Activated CD4-positive, alpha-beta T cell treated with anti-CD3 and anti-CD28 coated beads, Interleukin-2, amount 10 ng/mL, durations not matched to agents 24 days and 14 days (primary cell): ENCODE measurements at regions not wholly inside any gene's neighbourhood (a gene's known extent, or its start where the extent isn't known, plus 50 kb on each side); places are given as distances from the start of the nearest gene placed in this dataset.

ENCODE experiments used
- DNase-seq: peaks from one replicate; pipeline ENCODE4 v3.0.0; 2022
- H3K27ac Mint-ChIP-seq: one replicate; pipeline ENCODE4 v1.8.0; 2022; ENCODE audit warnings: mild to moderate bottlenecking, mixed read lengths
- H3K27me3 Mint-ChIP-seq: one replicate; pipeline ENCODE4 v1.8.0; 2022; ENCODE audit warnings: mixed read lengths
- H3K36me3 Mint-ChIP-seq: one replicate; pipeline ENCODE4 v1.8.0; 2022; ENCODE audit warnings: low read depth, mild to moderate bottlenecking, mixed read lengths
- H3K4me1 Mint-ChIP-seq: one replicate; pipeline ENCODE4 v1.8.0; 2021; ENCODE audit warnings: mixed read lengths
- H3K4me3 Mint-ChIP-seq: one replicate; pipeline ENCODE4 v1.8.0; 2022; ENCODE audit warnings: mild to moderate bottlenecking, moderate library complexity, mixed read lengths
- H3K9me3 Mint-ChIP-seq: one replicate; pipeline ENCODE4 v1.8.0; 2021; ENCODE audit warnings: mixed read lengths
- intact Hi-C: fragments of 100-400 bp; cut with micrococcal nuclease; formaldehyde crosslinking; loops from one replicate; pipeline ENCODE4 v1.15.1; 2023

DNA sequence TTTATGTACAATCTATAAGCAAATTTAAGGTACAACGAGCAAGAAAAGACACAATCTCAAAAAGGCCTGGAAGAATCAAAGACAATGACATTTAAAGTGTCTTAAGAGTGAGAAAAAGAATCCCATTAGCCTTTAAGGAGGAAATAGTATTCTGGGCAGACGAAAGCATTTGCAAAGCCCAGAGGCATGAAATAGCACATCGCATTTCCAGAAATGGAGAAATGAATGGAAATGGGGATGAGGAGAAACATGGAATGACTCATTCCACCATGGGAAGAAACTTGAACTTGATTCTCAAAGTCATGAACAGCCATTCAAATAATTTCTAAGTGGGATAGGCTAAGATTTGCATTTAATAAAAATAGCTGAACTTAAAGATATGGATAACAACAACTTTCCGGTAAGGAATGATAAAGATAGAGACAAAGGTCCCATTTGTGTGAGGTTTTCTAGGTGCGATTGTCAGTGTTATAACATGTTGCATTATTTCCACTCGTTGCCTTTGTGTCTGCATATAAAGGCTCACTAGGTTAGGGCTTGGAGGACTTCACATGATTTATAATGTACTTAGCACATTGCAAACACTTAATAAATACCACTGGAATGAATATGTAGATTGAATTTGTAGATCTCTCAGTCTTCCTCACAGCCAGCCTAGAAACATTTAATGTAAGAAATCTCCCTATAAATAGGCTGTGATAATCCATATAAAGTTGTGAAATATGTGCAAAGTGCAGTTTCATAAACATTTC lies 310.3 kb upstream of the KLF6 start:
- H3K27ac Mint-ChIP-seq, result no peak overlapping the region
- no peak overlapping the region for H3K4me3 Mint-ChIP-seq
- H3K4me1 Mint-ChIP-seq, result no peaks in the 10 kb centered on the region

GRCh38 chr10:4094751-4095150 lies 309.7 kb upstream of the KLF6 start:
- Mint-ChIP-seq H3K36me3 (no peaks in the 10 kb centered on the region), H3K27ac (no peak overlapping the region), H3K9me3 (peaks cover 3% of the 10 kb centered on the region), H3K4me3 (no peak overlapping the region), H3K4me1 (no peaks in the 10 kb centered on the region), H3K27me3 (peaks cover 4% of the 10 kb centered on the region)
- intact Hi-C loops, result no loop called here
- DNase-seq, result no peak

More for the DNA sequence above, 310.3 kb upstream of the KLF6 start:
- Mint-ChIP-seq H3K27me3 (peaks cover 4% of the 10 kb centered on the region), H3K36me3 (no peaks in the 10 kb centered on the region), H3K9me3 (peaks cover 3% of the 10 kb centered on the region)
- DNase-seq, result no peak
- intact Hi-C loops, result no loop called here

GRCh38 chr10:4093438-4093837 lies 308.4 kb upstream of the KLF6 start:
- intact Hi-C loops, result no loop called here
- Mint-ChIP-seq H3K27me3 (peaks cover 4% of the 10 kb centered on the region), H3K9me3 (peaks cover 3% of the 10 kb centered on the region), H3K4me3 (no peak overlapping the region), H3K4me1 (peaks cover 1% of the 10 kb centered on the region), H3K27ac (no peak overlapping the region), H3K36me3 (no peaks in the 10 kb centered on the region)
- DNase-seq, result peak; percentile 42

- intact Hi-C loops, result no loop called here
- H3K27me3 Mint-ChIP-seq, result no peaks in the 10 kb centered on the region
- H3K27ac Mint-ChIP-seq, result no peak overlapping the region
- peaks cover 2% of the 10 kb centered on the region for H3K36me3 Mint-ChIP-seq
- no peak for DNase-seq
- peaks cover 5% of the 10 kb centered on the region for H3K4me1 Mint-ChIP-seq
- H3K9me3 Mint-ChIP-seq, result peaks cover 12% of the 10 kb centered on the region
- H3K4me3 Mint-ChIP-seq, result no peak overlapping the region
Observed at GRCh38 chr10:4088354-4089066, 303.5 kb upstream of the KLF6 start.

DNA sequence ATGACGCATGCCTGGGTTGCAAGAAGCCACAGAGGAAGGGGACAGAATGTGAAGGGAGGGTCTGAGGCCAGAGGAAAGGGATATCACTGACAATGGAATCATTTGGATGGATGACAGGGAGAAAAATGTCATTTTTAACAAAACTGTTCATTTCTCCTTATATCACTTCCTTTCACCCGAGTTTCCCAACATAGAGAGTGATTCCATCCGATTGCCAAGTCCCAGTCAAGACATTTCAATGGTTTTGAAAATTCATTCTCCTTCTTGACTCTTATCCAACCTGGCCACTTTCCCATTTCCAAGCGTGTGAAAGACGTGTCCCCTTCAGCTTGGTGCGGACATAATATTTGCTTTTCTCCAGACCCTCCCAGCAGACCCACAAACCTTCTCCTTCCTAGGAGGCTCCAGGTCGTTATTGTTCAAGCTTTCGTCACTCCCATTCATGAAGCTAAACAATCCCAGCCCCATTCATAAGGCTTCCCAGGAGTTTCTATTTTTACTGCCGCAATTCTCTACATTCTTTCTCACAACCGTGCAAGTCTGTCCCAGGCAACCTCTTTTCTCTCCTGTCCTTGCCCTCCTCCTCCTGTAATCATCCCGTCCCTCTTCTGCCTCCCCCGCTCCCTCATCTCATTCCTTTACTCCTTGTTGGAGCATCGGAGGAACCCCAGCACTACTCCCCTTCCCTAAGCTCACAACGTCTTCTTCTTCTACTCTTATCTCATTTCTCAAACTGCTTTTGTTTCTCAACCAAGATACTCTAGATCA lies 301.3 kb upstream of the KLF6 start:
- intact Hi-C loops, result no loop called here
- H3K9me3 Mint-ChIP-seq, result peaks cover 13% of the 10 kb centered on the region

DNA sequence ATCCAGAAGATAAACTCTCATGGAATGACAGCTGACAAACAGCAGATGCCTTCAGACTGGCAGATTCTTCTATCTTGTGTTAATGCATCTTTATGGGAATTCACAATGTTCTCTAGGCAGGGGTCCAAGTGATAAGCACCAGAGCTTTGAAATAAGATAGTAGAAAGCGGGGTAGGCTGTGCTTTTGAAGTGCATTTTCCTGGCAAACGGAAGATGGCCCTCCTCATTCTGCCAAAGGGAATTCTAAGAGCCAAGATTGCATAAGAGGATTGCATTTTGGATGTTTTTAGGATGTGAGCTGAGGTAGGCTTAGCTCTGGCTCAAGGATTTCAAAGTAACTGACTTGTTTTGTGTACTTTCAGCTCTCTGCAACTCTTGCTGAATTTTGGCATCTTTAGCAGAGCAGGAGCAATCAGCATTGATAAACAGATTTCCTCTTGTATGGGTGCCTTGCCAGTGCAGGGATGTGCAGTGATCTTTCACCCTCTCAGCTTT lies 298.5 kb upstream of the KLF6 start:
- Mint-ChIP-seq H3K27me3 (no peaks in the 10 kb centered on the region), H3K27ac (no peak overlapping the region), H3K9me3 (peaks cover 19% of the 10 kb centered on the region), H3K4me1 (peaks cover 32% of the 10 kb centered on the region), H3K36me3 (peaks cover 2% of the 10 kb centered on the region), H3K4me3 (no peak overlapping the region)
- no peak for DNase-seq
- intact Hi-C loops, result no loop called here

More for the DNA sequence above, 301.3 kb upstream of the KLF6 start:
- Mint-ChIP-seq H3K27me3 (no peaks in the 10 kb centered on the region), H3K4me3 (no peak overlapping the region), H3K27ac (no peak overlapping the region), H3K4me1 (peaks cover 14% of the 10 kb centered on the region), H3K36me3 (peaks cover 2% of the 10 kb centered on the region)
- DNase-seq, result no peak

GRCh38 chr10:4082861-4083260 lies 297.9 kb upstream of the KLF6 start:
- H3K4me3 Mint-ChIP-seq, result no peak overlapping the region
- no peaks in the 10 kb centered on the region for H3K36me3 Mint-ChIP-seq
- no peaks in the 10 kb centered on the region for H3K27me3 Mint-ChIP-seq
- H3K27ac Mint-ChIP-seq, result no peak overlapping the region
- H3K9me3 Mint-ChIP-seq, result peaks cover 16% of the 10 kb centered on the region
- no peak for DNase-seq
- intact Hi-C loops, result no loop called here
- peaks cover 29% of the 10 kb centered on the region for H3K4me1 Mint-ChIP-seq

DNA sequence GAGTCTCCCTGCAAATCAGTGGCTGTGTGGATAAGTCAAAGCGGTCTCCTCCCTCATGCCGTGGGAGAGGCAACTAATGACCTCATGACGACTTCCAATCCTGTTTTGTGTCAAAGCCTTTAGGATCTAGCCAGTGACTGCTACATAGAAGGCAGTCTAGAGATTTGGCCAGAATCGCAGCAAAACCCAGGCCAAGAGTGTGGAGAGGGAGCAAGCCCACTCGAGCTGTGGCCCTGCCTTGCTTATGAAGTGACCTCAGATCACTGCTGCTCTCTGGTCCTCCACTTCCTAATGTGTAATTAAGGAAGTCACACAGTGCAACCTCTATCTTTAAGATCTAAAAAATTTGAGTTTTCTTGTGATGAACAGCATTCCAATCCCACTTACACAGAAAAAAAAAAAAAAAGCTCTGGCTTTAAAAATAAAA lies 296.7 kb upstream of the KLF6 start:
- Mint-ChIP-seq H3K4me3 (no peak overlapping the region), H3K27ac (no peak overlapping the region), H3K4me1 (peaks cover 36% of the 10 kb centered on the region), H3K9me3 (peaks cover 15% of the 10 kb centered on the region), H3K27me3 (no peaks in the 10 kb centered on the region), H3K36me3 (no peaks in the 10 kb centered on the region)
- intact Hi-C loops, result no loop called here
- DNase-seq, result no peak

DNA sequence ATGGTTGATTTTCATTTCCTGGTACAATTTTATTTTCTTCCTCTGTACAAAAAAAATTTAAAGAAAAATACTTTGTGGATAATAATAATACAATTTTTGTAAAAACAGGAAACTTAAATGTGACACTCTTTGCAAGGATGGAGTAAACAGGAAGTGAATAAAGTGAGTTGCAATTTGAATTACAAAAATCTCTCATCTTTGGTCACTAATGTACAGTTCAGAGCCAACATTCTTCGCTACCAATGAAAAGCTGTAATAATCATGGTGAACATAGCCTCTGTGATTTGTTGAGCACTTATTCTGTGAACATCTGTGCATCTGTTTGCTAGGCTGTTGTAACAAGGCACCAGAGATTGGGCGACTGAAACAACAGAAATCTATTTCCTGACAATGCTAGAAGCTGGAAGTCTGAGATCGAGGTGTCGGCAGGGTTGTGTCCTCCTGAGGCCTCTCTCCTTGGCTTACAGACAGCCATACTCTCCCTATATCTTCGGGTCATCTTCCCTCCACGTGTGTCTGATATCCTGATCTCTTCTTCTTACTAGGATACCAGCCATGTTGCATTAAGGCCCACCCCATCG lies 295.3 kb upstream of the KLF6 start:
- Mint-ChIP-seq H3K36me3 (no peaks in the 10 kb centered on the region), H3K9me3 (peaks cover 10% of the 10 kb centered on the region), H3K27ac (peak overlapping the region; percentile 54), H3K4me3 (peak overlapping the region; percentile 39), H3K27me3 (no peaks in the 10 kb centered on the region), H3K4me1 (peaks cover 47% of the 10 kb centered on the region)
- intact Hi-C loops, result no loop called here
- DNase-seq, result no peak

GRCh38 chr10:4079803-4080202 lies 294.8 kb upstream of the KLF6 start:
- no peak overlapping the region for H3K27ac Mint-ChIP-seq
- intact Hi-C loops, result no loop called here
- no peaks in the 10 kb centered on the region for H3K36me3 Mint-ChIP-seq
- H3K27me3 Mint-ChIP-seq, result no peaks in the 10 kb centered on the region
- peaks cover 52% of the 10 kb centered on the region for H3K4me1 Mint-ChIP-seq
- DNase-seq, result no peak
- H3K9me3 Mint-ChIP-seq, result peaks cover 10% of the 10 kb centered on the region
- peak overlapping the region; percentile 22 for H3K4me3 Mint-ChIP-seq

GRCh38 chr10:4077804-4078203 lies 292.8 kb upstream of the KLF6 start:
- Mint-ChIP-seq H3K27ac (peak overlapping the region; percentile 47), H3K4me1 (peaks cover 64% of the 10 kb centered on the region), H3K27me3 (no peaks in the 10 kb centered on the region), H3K36me3 (no peaks in the 10 kb centered on the region), H3K4me3 (no peak overlapping the region), H3K9me3 (peaks cover 10% of the 10 kb centered on the region)
- DNase-seq, result no peak
- intact Hi-C loops, result no loop called here

DNA sequence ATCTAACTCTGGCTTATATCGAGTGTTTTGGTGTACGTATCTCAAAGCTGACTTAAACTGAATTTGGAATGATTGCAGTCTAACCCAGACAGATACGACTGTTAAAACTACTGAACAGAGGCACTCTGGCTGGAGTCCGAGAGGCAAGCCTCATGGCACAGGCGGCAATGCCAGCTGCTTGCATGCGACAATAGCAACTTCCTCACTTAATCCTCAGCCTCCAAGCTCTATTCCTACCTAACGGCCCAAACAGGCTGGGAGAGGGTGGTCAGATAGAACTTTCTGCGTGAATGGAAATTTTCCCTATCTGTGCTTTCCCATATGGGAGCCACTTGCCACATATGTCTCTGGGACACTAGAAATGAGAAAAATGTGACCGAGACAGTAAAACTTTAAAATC lies 292.0 kb upstream of the KLF6 start:
- no peak overlapping the region for H3K27ac Mint-ChIP-seq
- intact Hi-C loops, result no loop called here
- no peaks in the 10 kb centered on the region for H3K27me3 Mint-ChIP-seq
- no peaks in the 10 kb centered on the region for H3K36me3 Mint-ChIP-seq
- peaks cover 6% of the 10 kb centered on the region for H3K9me3 Mint-ChIP-seq
- H3K4me3 Mint-ChIP-seq, result no peak overlapping the region
- peaks cover 61% of the 10 kb centered on the region for H3K4me1 Mint-ChIP-seq
- no peak for DNase-seq

DNA sequence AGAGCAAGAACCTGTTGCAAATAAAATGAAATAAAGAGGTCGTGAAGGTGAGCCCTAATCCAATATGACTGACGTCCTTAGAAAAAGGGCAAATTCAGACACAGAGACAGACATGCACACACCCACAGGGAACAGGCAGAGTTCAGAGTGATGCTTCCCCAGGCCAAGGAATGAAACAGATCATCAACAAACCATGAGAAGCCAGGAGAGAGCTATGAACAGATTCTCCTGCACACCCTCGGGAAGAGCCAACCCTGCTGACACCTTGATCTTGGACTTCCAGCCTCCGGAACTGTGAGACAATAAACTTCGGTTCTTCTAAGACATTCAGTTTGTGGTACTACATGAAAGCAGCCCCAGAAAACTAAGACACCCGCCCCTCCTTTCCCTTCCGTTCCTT lies 290.4 kb upstream of the KLF6 start:
- intact Hi-C loops, result no loop called here
- peaks cover 53% of the 10 kb centered on the region for H3K4me1 Mint-ChIP-seq

More for the DNA sequence above, 290.4 kb upstream of the KLF6 start:
- H3K36me3 Mint-ChIP-seq, result no peaks in the 10 kb centered on the region
- H3K4me3 Mint-ChIP-seq, result peak overlapping the region; percentile 75
- H3K9me3 Mint-ChIP-seq, result peaks cover 3% of the 10 kb centered on the region
- H3K27me3 Mint-ChIP-seq, result no peaks in the 10 kb centered on the region
- DNase-seq, result no peak
- peak overlapping the region; percentile 87 for H3K27ac Mint-ChIP-seq
